HFF-Myc (cell line): ENCODE measurements at regions not wholly inside any gene's neighbourhood (a gene's known extent, or its start where the extent isn't known, plus 50 kb on each side); places are given as distances from the start of the nearest gene placed in this dataset.
A peak's percentile ranks its signal among the peaks of the same experiment; 100 is the strongest.

Experiments used
- DNase-seq: peaks from one replicate; pipeline ENCODE4 v3.0.0-alpha.2; 2011; ENCODE audit warnings: low read depth; ENCODE audit errors: extremely low read depth
- H3K4me3 ChIP-seq: replicated peaks from 2 replicates; pipeline ENCODE4 v1.5.1; 2011; ENCODE audit warnings: low read depth, mild to moderate bottlenecking, control low read depth, low read length
- CTCF ChIP-seq: IDR thresholded peaks from 2 replicates; pipeline ENCODE4 v1.5.1; 2012; ENCODE audit warnings: mild to moderate bottlenecking, low read depth, low read length, control low read depth; ENCODE audit errors: missing control alignments

GRCh38 chr18:41771973-41772372 is 183.1 kb upstream of the PIK3C3 start:
- TF ChIP-seq CTCF, result no peak
- H3K4me3 ChIP-seq, result no peak overlapping the region
- DNase-seq, result no peak

GRCh38 chr18:41769265-41769664 is 185.8 kb upstream of the PIK3C3 start:
- TF ChIP-seq CTCF, result no peak
- DNase-seq, result no peak
- no peak overlapping the region for H3K4me3 ChIP-seq

- TF ChIP-seq CTCF, result no peak
- no peak for DNase-seq
- no peak overlapping the region for H3K4me3 ChIP-seq
These were observed 186.6 kb upstream of the PIK3C3 start for GRCh38 chr18:41768467-41768866.

- H3K4me3 ChIP-seq, result no peak overlapping the region
- no peak for DNase-seq
- peak; percentile 8 for TF ChIP-seq CTCF
These were observed 187.1 kb upstream of the PIK3C3 start for GRCh38 chr18:41767960-41768359.

GRCh38 chr18:41765460-41765859 is 189.6 kb upstream of the PIK3C3 start:
- H3K4me3 ChIP-seq, result no peak overlapping the region
- no peak for TF ChIP-seq CTCF
- DNase-seq, result no peak

- DNase-seq, result no peak
- no peak for TF ChIP-seq CTCF
These were observed 191.7 kb upstream of the PIK3C3 start for GRCh38 chr18:41763361-41763760.

GRCh38 chr18:41761333-41762018 is 193.6 kb upstream of the PIK3C3 start:
- DNase-seq, result peak; percentile 40
- no peak overlapping the region for H3K4me3 ChIP-seq
- no peak for TF ChIP-seq CTCF

More at GRCh38 chr18:41763361-41763760, 191.7 kb upstream of the PIK3C3 start:
- H3K4me3 ChIP-seq, result no peak overlapping the region
